Large intestine (tissue), 3 donors: ENCODE measurements at regions not wholly inside any gene's neighbourhood (a gene's known extent, or its start where the extent isn't known, plus 50 kb on each side); places are given as distances from the start of the nearest gene placed in this dataset.
"Not testable (repeated sequence)": the region's sequence is repeated elsewhere in the genome, so short reads cannot be mapped to it uniquely, and the experiment has no call there.

Source experiments
- DNase-seq, 2 donors: peaks; one replicate each; pipeline versions ENCODE4 v3.0.0 to v3.0.0-alpha.2; 2013
- H3K27ac ChIP-seq: one replicate; pipeline ENCODE4 v1.5.1; 2013; ENCODE audit warnings: low read length
- H3K27me3 ChIP-seq: 2 replicates; pipeline ENCODE4 v1.6.1; 2013; ENCODE audit warnings: low read length; ENCODE audit not compliant: control insufficient read depth, insufficient read depth
- H3K36me3 ChIP-seq: 2 replicates; pipeline ENCODE4 v1.6.1; 2013; ENCODE audit warnings: low read length; ENCODE audit not compliant: control insufficient read depth, insufficient read depth
- H3K4me1 ChIP-seq: one replicate; pipeline ENCODE4 v1.6.1; 2013; ENCODE audit warnings: low read length; ENCODE audit not compliant: control insufficient read depth, insufficient read depth
- H3K4me3 ChIP-seq: one replicate; pipeline ENCODE4 v1.5.1; 2013; ENCODE audit warnings: low read length
- H3K9me3 ChIP-seq: one replicate; pipeline ENCODE4 v1.6.1; 2013; ENCODE audit warnings: mild to moderate bottlenecking, low read depth, low read length, moderate library complexity; ENCODE audit not compliant: control insufficient read depth
- WGBS: methylation state at CpG from one replicate; pipeline ENCODE4 v1.1.5; 2013; ENCODE audit warnings: low lambda C conversion rate; ENCODE audit not compliant: insufficient coverage; 5-methylcytosine and 5-hydroxymethylcytosine counted together

GRCh38 chr19:28313633-28314032, 899.3 kb downstream of the UQCRFS1 start:
- Histone ChIP-seq H3K4me1 (no peaks in the 10 kb centered on the region), H3K4me3 (no peak overlapping the region), H3K27me3 (no peaks in the 10 kb centered on the region), H3K36me3 (no peaks in the 10 kb centered on the region), H3K27ac (no peak overlapping the region), H3K9me3 (no peaks in the 10 kb centered on the region)
- no peak for DNase-seq
- WGBS, result 83% methylated on average over 1 of the region's 10 CpGs

GRCh38 chr19:28312269-28312668, 900.7 kb downstream of the UQCRFS1 start:
- Histone ChIP-seq H3K9me3 (no peaks in the 10 kb centered on the region), H3K36me3 (no peaks in the 10 kb centered on the region), H3K4me3 (no peak overlapping the region), H3K27me3 (no peaks in the 10 kb centered on the region), H3K4me1 (no peaks in the 10 kb centered on the region), H3K27ac (no peak overlapping the region)
- DNase-seq, result no peak
- no CpG with 5 or more reads among the region's 8 CpGs for WGBS

GRCh38 chr19:28310829-28311228, 902.1 kb downstream of the UQCRFS1 start:
- no CpG with 5 or more reads among the region's 2 CpGs for WGBS
- H3K4me3 ChIP-seq, DNase-seq, H3K27ac ChIP-seq, H3K27me3 ChIP-seq, H3K4me1 ChIP-seq, H3K9me3 ChIP-seq, H3K36me3 ChIP-seq: not testable (repeated sequence)

- Histone ChIP-seq H3K4me1 (no peaks in the 10 kb centered on the region), H3K27ac (no peak overlapping the region), H3K27me3 (no peaks in the 10 kb centered on the region), H3K4me3 (no peak overlapping the region), H3K9me3 (no peaks in the 10 kb centered on the region), H3K36me3 (no peaks in the 10 kb centered on the region)
- WGBS, result 70% methylated on average over 2 of the region's 5 CpGs
- no peak for DNase-seq
Observed at GRCh38 chr19:28309070-28309469, 903.9 kb downstream of the UQCRFS1 start.

GRCh38 chr19:28307963-28308362, 905.0 kb downstream of the UQCRFS1 start:
- no peaks in the 10 kb centered on the region for H3K36me3 ChIP-seq
- H3K4me1 ChIP-seq, result no peaks in the 10 kb centered on the region
- H3K27me3 ChIP-seq, result no peaks in the 10 kb centered on the region
- H3K4me3 ChIP-seq, result no peak overlapping the region
- no peak overlapping the region for H3K27ac ChIP-seq
- WGBS, result no CpG with 5 or more reads among the region's 1 CpG
- no peaks in the 10 kb centered on the region for H3K9me3 ChIP-seq
- DNase-seq, result no peak

- WGBS, result no CpG with 5 or more reads among the region's 2 CpGs
- no peak for DNase-seq
Observed at GRCh38 chr19:28307487-28307886, 905.5 kb downstream of the UQCRFS1 start.

GRCh38 chr19:28305513-28305912, 907.4 kb downstream of the UQCRFS1 start:
- H3K27ac ChIP-seq, result no peak overlapping the region
- no peak for DNase-seq
- H3K36me3 ChIP-seq, result no peaks in the 10 kb centered on the region
- no peaks in the 10 kb centered on the region for H3K9me3 ChIP-seq
- H3K27me3 ChIP-seq, result no peaks in the 10 kb centered on the region
- no peak overlapping the region for H3K4me3 ChIP-seq
- WGBS, result 83% methylated on average over 1 of the region's 4 CpGs
- H3K4me1 ChIP-seq, result no peaks in the 10 kb centered on the region

More at GRCh38 chr19:28307487-28307886, 905.5 kb downstream of the UQCRFS1 start:
- Histone ChIP-seq H3K27ac (no peak overlapping the region), H3K27me3 (no peaks in the 10 kb centered on the region), H3K9me3 (no peaks in the 10 kb centered on the region), H3K4me1 (no peaks in the 10 kb centered on the region), H3K4me3 (no peak overlapping the region), H3K36me3 (no peaks in the 10 kb centered on the region)

- no peaks in the 10 kb centered on the region for H3K36me3 ChIP-seq
- WGBS, result no CpG with 5 or more reads among the region's 7 CpGs
- no peak for DNase-seq
- no peak overlapping the region for H3K27ac ChIP-seq
- no peaks in the 10 kb centered on the region for H3K4me1 ChIP-seq
- no peak overlapping the region for H3K4me3 ChIP-seq
- no peaks in the 10 kb centered on the region for H3K9me3 ChIP-seq
- no peaks in the 10 kb centered on the region for H3K27me3 ChIP-seq
Observed at GRCh38 chr19:28303502-28303901, 909.4 kb downstream of the UQCRFS1 start.

GRCh38 chr19:28301961-28302360, 911.0 kb downstream of the UQCRFS1 start:
- Histone ChIP-seq H3K36me3 (no peaks in the 10 kb centered on the region), H3K4me1 (no peaks in the 10 kb centered on the region), H3K27ac (no peak overlapping the region), H3K4me3 (no peak overlapping the region), H3K9me3 (no peaks in the 10 kb centered on the region), H3K27me3 (no peaks in the 10 kb centered on the region)
- WGBS, result no CpG with 5 or more reads among the region's 5 CpGs
- DNase-seq, result no peak

- Histone ChIP-seq H3K27ac (no peak overlapping the region), H3K4me1 (no peaks in the 10 kb centered on the region), H3K4me3 (no peak overlapping the region), H3K9me3 (no peaks in the 10 kb centered on the region), H3K27me3 (no peaks in the 10 kb centered on the region), H3K36me3 (no peaks in the 10 kb centered on the region)
- DNase-seq, result no peak
Observed at GRCh38 chr19:28301463-28301862, 911.5 kb downstream of the UQCRFS1 start.

GRCh38 chr19:28299649-28300048, 913.3 kb downstream of the UQCRFS1 start:
- Histone ChIP-seq H3K27me3 (no peaks in the 10 kb centered on the region), H3K9me3 (no peaks in the 10 kb centered on the region), H3K27ac (no peak overlapping the region), H3K36me3 (no peaks in the 10 kb centered on the region), H3K4me1 (no peaks in the 10 kb centered on the region), H3K4me3 (no peak overlapping the region)
- no CpG with 5 or more reads among the region's 7 CpGs for WGBS
- no peak for DNase-seq
